ENCODE measurements at regions not wholly inside any gene's neighbourhood (a gene's known extent, or its start where the extent isn't known, plus 50 kb on each side); places are given as distances from the start of the nearest gene placed in this dataset.

GRCh38 chr2:198315791-198316630, 511.6 kb downstream of the PLCL1 start:
- Histone ChIP-seq H3K36me3 (no peaks in the 10 kb centered on the region), H3K27me3 (peaks cover 18% of the 10 kb centered on the region), H3K27ac (no peak overlapping the region), H3K9me3 (no peaks in the 10 kb centered on the region), H3K4me1 (no peaks in the 10 kb centered on the region), H3K4me3 (no peak overlapping the region)
- WGBS = 77% methylated on average over 4 of the region's 4 CpGs
- DNase-seq (ENCODE audit: low spot score in 2 of 2) = no peak
- no peak for TF ChIP-seq POLR2A (IDR thresholded peaks at IDR 0.05)
- no peak for TF ChIP-seq POLR2AphosphoS5 (IDR thresholded peaks at IDR 0.05)
- TF ChIP-seq EP300 (IDR thresholded peaks at IDR 0.05) = no peak
- no peak for TF ChIP-seq CTCF (IDR thresholded peaks at IDR 0.05)

DNA sequence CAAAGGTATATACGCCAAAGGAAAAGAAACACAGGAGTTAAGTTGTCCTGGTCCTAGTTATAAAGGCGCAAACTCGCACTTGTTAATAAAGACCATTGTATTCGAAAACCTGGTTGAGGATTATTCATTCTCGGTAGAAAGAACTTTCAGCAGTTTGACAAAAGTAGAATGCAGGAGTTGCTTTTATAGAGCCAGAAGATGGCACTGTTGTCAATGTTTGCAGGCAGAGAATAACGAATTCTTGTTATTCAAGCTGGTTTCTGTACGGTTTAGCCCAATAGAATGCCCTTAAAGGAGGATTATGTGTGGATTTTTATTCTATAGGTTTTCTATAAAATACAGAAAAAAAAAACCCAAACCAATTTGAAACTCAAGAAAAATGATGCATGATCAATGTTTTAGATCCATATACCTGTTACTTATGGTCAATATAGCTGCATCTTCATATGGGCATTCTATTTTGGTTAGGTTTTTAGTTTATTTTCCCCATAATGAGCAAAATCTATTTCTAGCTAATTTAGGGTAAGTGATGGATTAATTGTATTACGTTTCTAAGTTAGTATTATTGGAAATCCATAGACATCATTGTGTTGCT, 510.3 kb downstream of the PLCL1 start:
- no peaks in the 10 kb centered on the region for H3K36me3 ChIP-seq
- H3K9me3 ChIP-seq = no peaks in the 10 kb centered on the region
- no peak for DNase-seq (ENCODE audit: low spot score in 2 of 2)
- TF ChIP-seq CTCF (IDR thresholded peaks at IDR 0.05) = peak; percentile 11 to 41
- TF ChIP-seq POLR2AphosphoS5 (IDR thresholded peaks at IDR 0.05) = no peak
- H3K27ac ChIP-seq = no peak overlapping the region
- no peaks in the 10 kb centered on the region for H3K4me1 ChIP-seq
- no peak overlapping the region for H3K4me3 ChIP-seq
- WGBS = 10% methylated on average over 8 of the region's 8 CpGs
- H3K27me3 ChIP-seq = peaks cover 8% of the 10 kb centered on the region

DNA sequence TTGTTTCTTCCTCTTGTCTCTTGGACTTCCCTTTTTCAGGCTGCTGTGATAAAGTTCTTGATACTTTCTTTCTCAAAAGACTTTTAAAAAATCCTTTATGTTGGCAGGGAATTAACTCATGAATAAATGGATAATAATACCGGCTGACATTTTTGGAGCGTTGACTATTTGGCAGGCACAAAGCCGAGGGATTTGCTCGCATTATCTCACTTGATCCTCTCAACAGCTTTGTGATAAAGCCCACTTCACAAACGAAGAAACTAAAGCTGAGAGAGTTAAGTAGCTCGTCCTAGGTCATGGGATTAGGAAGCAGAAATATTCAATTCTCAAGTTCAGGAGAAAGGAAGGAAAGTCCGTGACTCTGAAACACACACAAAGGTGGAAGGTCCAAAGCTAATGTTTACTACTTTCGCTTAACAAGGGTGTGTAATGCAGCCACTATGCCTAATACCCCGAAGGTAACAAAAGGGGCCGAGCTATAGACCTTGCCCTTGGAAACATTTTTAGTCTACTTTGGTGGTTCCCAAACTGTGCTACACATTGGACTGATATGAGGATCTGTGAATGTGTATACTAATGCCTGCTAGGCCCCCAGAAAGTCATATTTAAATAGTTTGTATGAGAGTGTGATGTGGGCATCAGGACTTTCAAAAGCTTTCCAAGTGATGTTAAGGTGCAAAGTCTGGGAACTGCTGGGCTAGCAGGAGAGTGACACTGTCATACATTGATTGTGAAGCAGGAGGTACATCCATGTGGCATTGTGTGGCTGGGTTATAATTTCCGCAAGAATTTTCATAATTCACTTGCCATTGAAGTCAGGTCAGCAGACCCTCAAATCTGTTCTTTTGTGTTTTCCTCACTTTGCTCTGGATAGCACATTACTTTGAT, 508.4 kb downstream of the PLCL1 start:
- Histone ChIP-seq H3K4me1 (no peaks in the 10 kb centered on the region), H3K36me3 (no peaks in the 10 kb centered on the region), H3K9me3 (no peaks in the 10 kb centered on the region), H3K4me3 (no peak overlapping the region), H3K27ac (no peak overlapping the region), H3K27me3 (peaks cover 5% of the 10 kb centered on the region)
- WGBS = 80% methylated on average over 11 of the region's 11 CpGs
- no peak for TF ChIP-seq POLR2AphosphoS5 (IDR thresholded peaks at IDR 0.05)
- no peak for TF ChIP-seq CTCF (IDR thresholded peaks at IDR 0.05)
- DNase-seq (ENCODE audit: low spot score in 2 of 2) = no peak

- Histone ChIP-seq H3K4me1 (no peaks in the 10 kb centered on the region), H3K9me3 (no peaks in the 10 kb centered on the region), H3K36me3 (no peaks in the 10 kb centered on the region), H3K4me3 (no peak overlapping the region), H3K27me3 (peaks cover 5% of the 10 kb centered on the region), H3K27ac (no peak overlapping the region)
- DNase-seq (ENCODE audit: low spot score in 2 of 2) = no peak
- WGBS = 92% methylated on average over 5 of the region's 5 CpGs
- no peak for TF ChIP-seq POLR2AphosphoS5 (IDR thresholded peaks at IDR 0.05)
- no peak for TF ChIP-seq CTCF (IDR thresholded peaks at IDR 0.05)
- TF ChIP-seq EP300 (IDR thresholded peaks at IDR 0.05) = no peak
- no peak for TF ChIP-seq POLR2A (IDR thresholded peaks at IDR 0.05)
These were observed 506.6 kb downstream of the PLCL1 start for GRCh38 chr2:198311020-198311419.

All from suprapubic skin (tissue), 4 donors.